NOMO-1 (cell line): ENCODE measurements at regions not wholly inside any gene's neighbourhood (a gene's known extent, or its start where the extent isn't known, plus 50 kb on each side); places are given as distances from the start of the nearest gene placed in this dataset.
"Not testable (repeated sequence)": the region's sequence is repeated elsewhere in the genome, so short reads cannot be mapped to it uniquely, and the experiment has no call there.

ENCODE experiments used
- DNase-seq, 2 experiments: peaks; one replicate each; lab custom pipeline; 2025; ENCODE audit not compliant: unreplicated experiment in 2 of 2; lab: John Stamatoyannopoulos, UW

- no peak for DNase-seq
These were observed 455.8 kb downstream of the TFEC start for GRCh38 chr7:115574681-115575291.

- DNase-seq = no peak
These were observed 458.5 kb downstream of the TFEC start for GRCh38 chr7:115572111-115572510.

DNA sequence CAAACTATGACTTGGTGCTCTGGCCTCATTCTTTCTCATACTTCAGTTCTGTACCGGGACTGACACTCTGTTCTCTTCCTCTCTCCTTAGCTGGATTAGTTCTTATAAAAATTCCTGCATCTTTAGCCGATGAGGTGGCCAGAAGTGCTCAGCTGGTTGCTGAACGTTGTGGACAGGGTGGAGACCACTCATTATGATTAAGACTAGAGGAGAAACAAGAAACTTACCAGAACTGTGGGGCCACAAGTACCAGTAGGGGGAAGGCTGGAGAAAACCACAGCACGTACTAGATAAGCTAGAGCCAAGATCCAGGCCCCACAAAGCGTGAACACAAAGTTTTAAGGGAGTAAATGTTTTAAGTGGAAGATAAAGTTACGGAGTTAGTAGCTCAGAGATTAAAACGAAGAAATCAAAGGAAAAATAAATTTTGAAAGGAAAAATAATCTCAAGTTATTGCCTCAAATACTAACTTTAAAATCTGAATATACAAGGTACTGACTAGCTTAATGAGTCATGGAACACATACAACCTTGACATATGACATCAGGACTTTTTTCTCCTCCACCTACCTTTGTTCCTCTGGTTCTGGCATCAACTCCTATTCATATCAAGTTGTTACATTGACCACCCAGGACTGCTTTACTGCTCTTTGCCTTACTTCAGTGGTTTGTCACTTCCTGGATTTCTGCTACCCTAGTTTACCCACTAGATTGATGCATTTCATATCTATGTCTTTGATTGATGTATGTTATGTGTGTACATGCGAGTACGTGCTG lies 469.0 kb downstream of the TFEC start:
- no peak for DNase-seq

GRCh38 chr7:115559877-115560276 lies 470.7 kb downstream of the TFEC start:
- DNase-seq = no peak

DNA sequence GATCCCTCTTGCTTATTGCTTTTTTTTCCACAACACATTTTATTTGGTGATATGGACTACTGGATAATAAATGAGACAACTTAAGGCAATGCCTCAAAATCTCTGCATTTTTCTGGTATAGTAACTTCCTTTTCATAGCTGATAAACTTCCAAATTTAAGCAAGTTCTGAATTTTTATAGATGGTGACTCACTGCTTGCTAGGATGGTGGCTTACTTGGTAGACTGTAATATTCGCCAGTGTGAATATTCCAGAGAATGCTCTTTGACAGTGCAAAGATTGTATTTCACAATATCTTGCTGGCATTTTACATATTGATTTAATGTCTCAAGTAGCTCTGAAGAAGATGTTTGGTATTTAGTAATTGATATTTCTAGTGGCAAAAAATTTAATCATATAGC lies 472.4 kb downstream of the TFEC start:
- no peak for DNase-seq

DNA sequence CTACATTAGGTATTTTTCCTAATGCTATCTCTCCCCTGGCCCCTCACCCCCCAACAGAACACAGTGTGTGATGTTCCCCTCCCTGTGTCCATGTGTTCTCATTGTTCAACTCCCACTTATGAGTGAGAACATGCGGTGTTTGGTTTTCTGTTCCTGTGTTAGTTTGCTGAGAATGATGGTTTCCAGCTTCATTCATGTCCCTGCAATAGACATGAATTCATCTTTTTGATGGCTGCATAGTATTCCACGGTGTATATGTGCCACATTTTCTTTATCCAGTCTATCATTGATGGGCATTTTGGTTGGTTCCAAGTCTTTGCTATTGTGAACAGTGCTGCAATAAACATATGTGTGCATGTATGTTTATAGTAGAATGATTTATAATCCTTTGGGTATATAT lies 473.3 kb downstream of the TFEC start:
- DNase-seq = not testable (repeated sequence)

- DNase-seq = no peak
These were observed 477.8 kb downstream of the TFEC start for GRCh38 chr7:115552766-115553165.

GRCh38 chr7:115549910-115550309 lies 480.7 kb downstream of the TFEC start:
- DNase-seq = no peak

DNA sequence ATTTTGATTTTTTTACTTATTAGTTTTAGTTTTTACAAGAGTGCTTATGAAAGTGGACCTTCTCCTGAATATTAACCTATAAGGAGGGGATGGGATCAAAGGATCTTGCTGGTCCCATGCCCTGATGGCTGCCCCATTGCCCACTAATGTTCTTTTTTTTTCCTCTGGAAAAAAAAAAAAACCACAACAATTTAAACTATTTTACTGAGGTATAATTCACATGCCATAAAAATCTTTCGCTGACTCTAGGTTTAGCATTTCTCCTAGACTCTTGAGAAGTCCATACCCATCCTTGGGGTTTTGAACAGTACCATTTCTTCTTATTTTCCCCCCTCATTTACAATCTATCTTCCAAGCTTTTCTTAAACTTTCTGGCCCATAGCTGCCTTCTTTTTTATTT lies 481.8 kb downstream of the TFEC start:
- no peak for DNase-seq

GRCh38 chr7:115546790-115547189 lies 483.8 kb downstream of the TFEC start:
- no peak for DNase-seq

GRCh38 chr7:115533785-115534184 lies 496.8 kb downstream of the TFEC start:
- no peak for DNase-seq

DNA sequence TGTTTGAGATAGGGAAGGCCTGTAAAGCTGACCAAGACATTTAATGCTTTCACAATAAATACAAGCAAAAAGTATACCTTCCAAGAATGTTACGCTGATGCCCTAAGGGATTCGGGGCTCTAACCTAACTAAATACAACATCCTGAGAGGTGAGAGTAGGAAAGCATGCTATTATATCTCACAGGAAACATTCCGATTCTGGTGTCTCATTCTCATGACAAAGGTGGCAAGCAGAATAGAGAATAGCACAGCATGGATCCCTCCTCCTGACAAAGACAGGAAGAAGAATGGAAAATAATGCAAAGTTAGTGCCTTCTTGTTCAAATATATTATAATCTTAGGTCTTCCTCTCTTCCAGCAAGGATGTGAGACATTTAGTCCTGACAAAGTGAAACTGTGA lies 504.3 kb downstream of the TFEC start:
- DNase-seq = no peak

DNA sequence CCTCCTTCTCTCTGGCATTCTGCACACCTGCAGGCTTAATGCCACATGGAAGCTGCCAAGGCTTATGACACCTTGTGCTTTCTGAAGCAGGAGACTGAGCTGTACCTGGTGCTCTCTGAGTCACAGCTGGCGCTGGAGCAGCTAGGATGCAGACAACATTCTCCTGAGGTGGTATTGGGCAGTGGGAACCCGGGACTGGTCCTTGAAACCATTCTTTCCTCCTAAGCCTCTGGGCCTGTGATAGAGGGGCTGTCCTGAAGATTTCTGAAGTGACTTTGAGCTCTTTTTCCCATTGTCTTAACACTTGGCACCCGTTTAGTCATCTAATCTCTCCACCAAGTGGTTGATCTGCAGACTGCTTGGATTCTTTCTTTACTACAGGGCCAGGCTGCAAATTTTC lies 508.4 kb downstream of the TFEC start:
- DNase-seq = no peak

- DNase-seq = no peak
These were observed 514.2 kb downstream of the TFEC start for GRCh38 chr7:115516341-115516740.

- no peak for DNase-seq
These were observed 519.2 kb downstream of the TFEC start for GRCh38 chr7:115511330-115511729.

- peak in 1 of 2 experiments; percentile 41 for DNase-seq
These were observed 525.4 kb downstream of the TFEC start for GRCh38 chr7:115505136-115505535.

- no peak for DNase-seq
These were observed 530.6 kb downstream of the TFEC start for GRCh38 chr7:115499956-115500355.

- DNase-seq = no peak
These were observed 534.6 kb downstream of the TFEC start for GRCh38 chr7:115496006-115496405.

GRCh38 chr7:115494529-115495147 lies 535.9 kb downstream of the TFEC start:
- no peak for DNase-seq

GRCh38 chr7:115493381-115493780 lies 537.2 kb downstream of the TFEC start:
- no peak for DNase-seq

GRCh38 chr7:115491744-115492380 lies 538.7 kb downstream of the TFEC start:
- no peak for DNase-seq

DNA sequence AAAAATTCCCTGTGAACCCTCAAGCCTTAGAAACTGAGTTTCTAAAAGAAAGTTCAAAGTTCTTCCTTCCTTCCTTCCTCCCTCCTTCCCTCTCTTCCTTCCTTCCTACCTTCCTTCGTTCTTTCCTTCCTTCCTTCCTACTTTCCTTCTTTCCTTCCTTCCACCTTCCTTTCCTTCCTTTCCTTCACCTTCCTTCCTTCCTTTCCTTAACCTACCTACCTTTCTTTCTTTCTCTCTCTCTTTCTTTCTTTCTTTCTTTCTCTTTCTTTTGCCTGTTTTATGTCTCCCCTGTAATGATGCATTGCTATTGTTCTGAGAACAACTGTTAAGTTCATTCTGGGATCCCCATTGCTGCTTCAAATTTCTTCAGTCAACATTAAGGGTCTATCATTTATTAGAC lies 551.1 kb downstream of the TFEC start:
- no peak for DNase-seq
